PC-9 (cell line): ENCODE measurements at regions not wholly inside any gene's neighbourhood (a gene's known extent, or its start where the extent isn't known, plus 50 kb on each side); places are given as distances from the start of the nearest gene placed in this dataset.

Experiments used
- BruUV-seq: library from RNA; stranded (reverse); fragments of 400-500 nt; replicated peaks from 2 replicates; lab custom pipeline; 2021; lab: Mats Ljungman, UMichigan
- CTCF ChIA-PET: fragments of 300-600 bp; sonication (Branson Sonifier 250); formaldehyde crosslinking; loops from one replicate; lab custom pipeline; 2022; ENCODE audit warnings: antibody characterized with exemption; lab: Charles Lee
- POLR2A ChIA-PET: fragments of 300-600 bp; sonication (Branson Sonifier 250); formaldehyde crosslinking; loops from one replicate; lab custom pipeline; 2022; ENCODE audit warnings: antibody characterized with exemption; ENCODE audit not compliant: unreplicated experiment; lab: Charles Lee
- DNase-seq, 2 experiments: peaks; one replicate each; pipeline versions ENCODE4 v3.0.0 to v3.0.0-alpha.2; 2015 to 2022; ENCODE audit warnings: mixed read lengths in 1 of 2
- H2AFZ ChIP-seq: fragments of 200-600 bp; sonication (generic); 2 replicates; pipeline ENCODE4 v1.8.1; 2017; ENCODE audit warnings: antibody characterized with exemption
- H3F3A ChIP-seq: fragments of 200-600 bp; sonication (generic); 2 replicates; pipeline ENCODE4 v1.8.1; 2017; ENCODE audit warnings: antibody characterized with exemption, mild to moderate bottlenecking, low read depth; ENCODE audit not compliant: insufficient read depth
- H3K27ac ChIP-seq: fragments of 200-600 bp; sonication (generic); 2 replicates; pipeline ENCODE4 v1.6.1; 2016; ENCODE audit warnings: mixed run types
- H3K27me3 ChIP-seq: fragments of 200-600 bp; sonication (generic); 2 replicates; pipeline ENCODE4 v1.6.1; 2016; ENCODE audit warnings: low read depth, mixed run types; ENCODE audit not compliant: insufficient read depth
- H3K36me3 ChIP-seq: fragments of 200-600 bp; sonication (generic); 2 replicates; pipeline ENCODE4 v1.6.1; 2016; ENCODE audit warnings: low read depth, mixed run types
- H3K4me1 ChIP-seq: fragments of 200-600 bp; sonication (generic); replicated peaks from 2 replicates; pipeline ENCODE4 v1.6.1; 2016; ENCODE audit warnings: mixed run types; ENCODE audit not compliant: insufficient read depth
- H3K4me2 ChIP-seq: fragments of 200-600 bp; sonication (generic); 2 replicates; pipeline ENCODE4 v1.6.1; 2017; ENCODE audit warnings: mixed run types
- H3K4me3 ChIP-seq: fragments of 200-600 bp; sonication (generic); 2 replicates; pipeline ENCODE4 v1.6.1; 2016; ENCODE audit warnings: mixed run types
- H3K79me2 ChIP-seq: fragments of 200-600 bp; sonication (generic); 2 replicates; pipeline ENCODE4 v1.6.1; 2017; ENCODE audit warnings: low read depth, mixed run types
- H3K9me2 ChIP-seq: fragments of 200-600 bp; sonication (generic); 2 replicates; pipeline ENCODE4 v1.8.1; 2017; ENCODE audit warnings: mild to moderate bottlenecking; ENCODE audit not compliant: insufficient read depth
- H3K9me3 ChIP-seq: fragments of 200-600 bp; sonication (generic); 2 replicates; pipeline ENCODE4 v1.8.1; 2016; ENCODE audit warnings: low read depth; ENCODE audit not compliant: insufficient read depth
- H4K20me1 ChIP-seq: fragments of 200-600 bp; sonication (generic); 2 replicates; pipeline ENCODE4 v1.8.1; 2017; ENCODE audit not compliant: insufficient read depth
- EZH2 ChIP-seq: fragments of 200-600 bp; sonication (generic); IDR thresholded peaks from 2 replicates; pipeline ENCODE4 v1.8.0; 2017; ENCODE audit warnings: antibody characterized with exemption, low read depth
- intact Hi-C: fragments of 100-400 bp; cut with micrococcal nuclease; formaldehyde crosslinking; loops from one replicate; pipeline ENCODE4 v1.10.0; 2022; ENCODE audit not compliant: unreplicated experiment
- TF ChIP-seq, protein P1 (sequence below): fragments of 200-600 bp; sonication (generic); conservative IDR thresholded peaks from 2 replicates; pipeline ENCODE4 v1.6.1; 2017; ENCODE audit warnings: mixed run types, antibody characterized with exemption, mild to moderate bottlenecking, moderate library complexity

DNA sequence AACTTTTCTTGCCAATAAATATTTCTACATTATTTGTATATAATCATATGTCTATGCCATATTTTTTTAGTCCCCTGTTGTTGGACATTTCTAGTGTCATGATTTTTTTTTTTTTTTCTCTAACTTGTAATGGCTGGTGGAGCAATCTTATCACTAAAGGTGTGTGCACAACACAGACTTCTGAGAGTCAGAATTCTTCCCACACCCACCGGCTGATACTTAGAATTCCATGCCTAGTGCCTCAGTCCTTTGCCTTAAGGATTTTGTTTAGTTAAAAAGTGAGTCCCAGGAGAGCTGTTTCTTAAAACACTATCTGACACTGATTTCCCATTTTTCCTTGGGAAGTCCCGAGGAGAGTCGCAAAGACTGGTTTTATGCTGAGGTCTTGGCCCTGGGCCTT, 87.7 kb upstream of the BARX2 start:
- peaks cover 7% of the 10 kb centered on the region for H3K4me1 ChIP-seq

GRCh38 chr11:129286813-129287212, 88.8 kb upstream of the BARX2 start:
- no peaks in the 10 kb centered on the region for H3K27me3 ChIP-seq
- DNase-seq: no peak
- no peaks in the 10 kb centered on the region for H3K79me2 ChIP-seq
- H3K27ac ChIP-seq: no peak overlapping the region
- no peak overlapping the region for H3K4me3 ChIP-seq
- H4K20me1 ChIP-seq: no peaks in the 10 kb centered on the region
- ChIA-PET POLR2A (no interaction called here), CTCF (no interaction called here)
- no peak overlapping the region for H2AFZ ChIP-seq
- TF ChIP-seq, protein P1, sequence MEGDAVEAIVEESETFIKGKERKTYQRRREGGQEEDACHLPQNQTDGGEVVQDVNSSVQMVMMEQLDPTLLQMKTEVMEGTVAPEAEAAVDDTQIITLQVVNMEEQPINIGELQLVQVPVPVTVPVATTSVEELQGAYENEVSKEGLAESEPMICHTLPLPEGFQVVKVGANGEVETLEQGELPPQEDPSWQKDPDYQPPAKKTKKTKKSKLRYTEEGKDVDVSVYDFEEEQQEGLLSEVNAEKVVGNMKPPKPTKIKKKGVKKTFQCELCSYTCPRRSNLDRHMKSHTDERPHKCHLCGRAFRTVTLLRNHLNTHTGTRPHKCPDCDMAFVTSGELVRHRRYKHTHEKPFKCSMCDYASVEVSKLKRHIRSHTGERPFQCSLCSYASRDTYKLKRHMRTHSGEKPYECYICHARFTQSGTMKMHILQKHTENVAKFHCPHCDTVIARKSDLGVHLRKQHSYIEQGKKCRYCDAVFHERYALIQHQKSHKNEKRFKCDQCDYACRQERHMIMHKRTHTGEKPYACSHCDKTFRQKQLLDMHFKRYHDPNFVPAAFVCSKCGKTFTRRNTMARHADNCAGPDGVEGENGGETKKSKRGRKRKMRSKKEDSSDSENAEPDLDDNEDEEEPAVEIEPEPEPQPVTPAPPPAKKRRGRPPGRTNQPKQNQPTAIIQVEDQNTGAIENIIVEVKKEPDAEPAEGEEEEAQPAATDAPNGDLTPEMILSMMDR: no peak
- TF ChIP-seq EZH2: no peak
- no peaks in the 10 kb centered on the region for H3K36me3 ChIP-seq
- H3K4me1 ChIP-seq: peaks cover 18% of the 10 kb centered on the region
- H3K9me3 ChIP-seq: no peaks in the 10 kb centered on the region
- no peaks in the 10 kb centered on the region for H3K9me2 ChIP-seq
- no TSS peak for BruUV-seq
- no peak overlapping the region for H3K4me2 ChIP-seq
- intact Hi-C loops: no loop called here
- 0 out of 2 replicates have a peak, but pooled peaks cover 5% of the 10 kb centered on the region for H3F3A ChIP-seq

More for the DNA sequence above, 87.7 kb upstream of the BARX2 start:
- CTCF ChIA-PET: no interaction called here
- H3K9me2 ChIP-seq: no peaks in the 10 kb centered on the region
- H3K27me3 ChIP-seq: no peaks in the 10 kb centered on the region
- H3K4me2 ChIP-seq: no peak overlapping the region
- POLR2A ChIA-PET: no interaction called here
- TF ChIP-seq, protein P1: no peak
- TF ChIP-seq EZH2: no peak
- H3K4me3 ChIP-seq: no peak overlapping the region
- no TSS peak for BruUV-seq
- no peaks in the 10 kb centered on the region for H3K79me2 ChIP-seq
- H4K20me1 ChIP-seq: no peaks in the 10 kb centered on the region
- no peak overlapping the region for H3K27ac ChIP-seq
- H3K36me3 ChIP-seq: no peaks in the 10 kb centered on the region
- no peaks in the 10 kb centered on the region for H3K9me3 ChIP-seq
- H2AFZ ChIP-seq: no peak overlapping the region
- 0 out of 2 replicates have a peak, but pooled peaks cover 1% of the 10 kb centered on the region for H3F3A ChIP-seq
- intact Hi-C loops: no loop called here
- no peak for DNase-seq

DNA sequence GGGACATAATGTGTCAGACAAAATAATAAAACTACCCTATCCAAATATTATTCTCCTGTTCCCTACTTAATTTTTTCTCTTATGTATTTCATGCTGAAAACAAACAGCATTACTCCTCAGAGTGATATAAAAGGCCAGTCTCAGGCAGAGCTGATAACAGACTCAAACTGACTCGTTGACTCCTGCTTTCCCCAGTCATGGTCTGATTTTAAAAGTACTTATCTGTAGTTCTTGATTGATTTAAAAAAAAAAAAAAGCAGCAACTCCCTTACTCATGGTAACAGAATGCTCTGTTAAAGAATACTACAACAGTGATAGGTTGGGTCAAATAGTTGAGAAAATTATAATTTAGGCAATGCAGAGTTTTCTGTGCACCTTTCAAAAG, 90.3 kb upstream of the BARX2 start:
- CTCF ChIA-PET: no interaction called here
- peaks cover 32% of the 10 kb centered on the region for H3K4me1 ChIP-seq

More for the DNA sequence above, 90.3 kb upstream of the BARX2 start:
- TF ChIP-seq EZH2: no peak
- TF ChIP-seq, protein P1: no peak
- Histone ChIP-seq H3K27ac (no peak overlapping the region), H3K9me3 (no peaks in the 10 kb centered on the region), H3K9me2 (no peaks in the 10 kb centered on the region), H3F3A (0 out of 2 replicates have a peak, but pooled peaks cover 5% of the 10 kb centered on the region), H2AFZ (no peak overlapping the region), H3K79me2 (no peaks in the 10 kb centered on the region), H3K4me2 (no peak overlapping the region), H3K4me3 (no peak overlapping the region), H3K27me3 (no peaks in the 10 kb centered on the region), H4K20me1 (no peaks in the 10 kb centered on the region), H3K36me3 (no peaks in the 10 kb centered on the region)
- POLR2A ChIA-PET: no interaction called here
- intact Hi-C loops: no loop called here
- DNase-seq: no peak
- BruUV-seq: no TSS peak
